D721Med (cell line): ENCODE measurements at regions not wholly inside any gene's neighbourhood (a gene's known extent, or its start where the extent isn't known, plus 50 kb on each side); places are given as distances from the start of the nearest gene placed in this dataset.

Experiments
- DNase-seq: peaks from one replicate; pipeline ENCODE4 v3.0.0; 2011; ENCODE audit warnings: low spot score; ENCODE audit not compliant: insufficient read length
- FAIRE-seq: peaks from 2 replicates; lab custom pipeline; 2011; peaks lifted over from hg19 to GRCh38; lab: Jason Lieb, UNC
- TF ChIP-seq, protein P1 (sequence below): IDR thresholded peaks from 2 replicates; pipeline ENCODE4 v1.5.1; 2012; ENCODE audit warnings: mild to moderate bottlenecking, control low read depth; ENCODE audit not compliant: insufficient read depth; ENCODE audit errors: missing control alignments

DNA sequence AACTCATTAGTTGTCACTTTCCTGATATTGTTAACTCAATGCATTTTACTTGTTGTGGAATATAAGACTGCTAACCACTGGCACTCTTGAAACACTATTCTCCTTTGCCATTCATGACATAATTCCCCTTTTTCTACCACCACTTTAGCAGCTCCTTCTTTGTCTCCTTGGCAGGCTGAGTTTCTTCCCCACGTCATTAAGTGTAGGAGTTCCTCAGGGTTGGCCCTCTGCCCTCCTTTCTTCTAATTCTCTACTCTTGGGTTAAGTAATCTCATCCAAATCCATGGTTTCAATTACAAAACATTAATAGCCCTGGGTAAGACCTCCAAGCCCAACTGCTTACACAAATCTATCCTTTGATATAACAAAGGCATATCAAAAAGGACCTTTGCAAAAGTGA lies 175.1 kb downstream of the HGF start:
- TF ChIP-seq, protein P1, sequence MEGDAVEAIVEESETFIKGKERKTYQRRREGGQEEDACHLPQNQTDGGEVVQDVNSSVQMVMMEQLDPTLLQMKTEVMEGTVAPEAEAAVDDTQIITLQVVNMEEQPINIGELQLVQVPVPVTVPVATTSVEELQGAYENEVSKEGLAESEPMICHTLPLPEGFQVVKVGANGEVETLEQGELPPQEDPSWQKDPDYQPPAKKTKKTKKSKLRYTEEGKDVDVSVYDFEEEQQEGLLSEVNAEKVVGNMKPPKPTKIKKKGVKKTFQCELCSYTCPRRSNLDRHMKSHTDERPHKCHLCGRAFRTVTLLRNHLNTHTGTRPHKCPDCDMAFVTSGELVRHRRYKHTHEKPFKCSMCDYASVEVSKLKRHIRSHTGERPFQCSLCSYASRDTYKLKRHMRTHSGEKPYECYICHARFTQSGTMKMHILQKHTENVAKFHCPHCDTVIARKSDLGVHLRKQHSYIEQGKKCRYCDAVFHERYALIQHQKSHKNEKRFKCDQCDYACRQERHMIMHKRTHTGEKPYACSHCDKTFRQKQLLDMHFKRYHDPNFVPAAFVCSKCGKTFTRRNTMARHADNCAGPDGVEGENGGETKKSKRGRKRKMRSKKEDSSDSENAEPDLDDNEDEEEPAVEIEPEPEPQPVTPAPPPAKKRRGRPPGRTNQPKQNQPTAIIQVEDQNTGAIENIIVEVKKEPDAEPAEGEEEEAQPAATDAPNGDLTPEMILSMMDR: no peak
- DNase-seq (no peak), FAIRE-seq (no peak)

DNA sequence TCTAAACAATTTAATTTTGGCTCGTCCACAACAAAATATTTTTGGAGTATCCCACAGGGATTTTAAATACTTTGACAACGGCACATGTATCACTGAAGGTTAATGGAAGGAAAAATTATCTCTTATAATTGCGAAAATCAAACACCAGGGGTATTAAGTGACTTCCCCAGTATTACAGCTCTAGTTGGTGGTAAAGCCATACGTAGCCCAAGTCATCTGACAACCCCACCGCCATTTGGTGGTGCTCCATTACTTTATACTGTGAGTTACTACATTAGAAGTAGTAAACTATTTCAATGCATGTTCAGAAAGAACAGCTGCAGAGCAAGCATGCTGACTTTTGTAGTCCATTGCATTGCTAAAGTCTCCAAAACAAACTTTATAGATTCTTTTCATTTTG lies 179.7 kb downstream of the HGF start:
- FAIRE-seq: no peak
- DNase-seq: no peak
- TF ChIP-seq, protein P1: no peak

DNA sequence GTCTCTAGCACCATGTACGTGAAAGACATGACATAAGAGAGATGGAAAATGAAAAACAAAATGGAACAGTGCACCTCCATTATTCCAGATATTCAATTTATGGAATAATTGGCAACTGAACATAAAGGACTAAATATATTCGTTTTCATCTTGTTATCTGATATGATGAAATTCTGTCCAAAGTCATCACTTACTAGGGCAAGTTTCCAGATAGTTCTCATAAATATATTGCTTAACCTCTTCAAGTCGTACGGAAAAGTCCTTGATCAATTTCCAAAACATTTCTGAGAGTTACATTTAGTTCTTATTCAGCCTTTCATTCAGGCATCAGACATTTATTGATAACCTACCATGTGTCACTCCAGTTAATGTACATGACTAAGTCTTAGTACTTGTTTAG lies 185.2 kb downstream of the HGF start:
- FAIRE-seq: no peak
- TF ChIP-seq, protein P1: no peak
- DNase-seq: no peak

DNA sequence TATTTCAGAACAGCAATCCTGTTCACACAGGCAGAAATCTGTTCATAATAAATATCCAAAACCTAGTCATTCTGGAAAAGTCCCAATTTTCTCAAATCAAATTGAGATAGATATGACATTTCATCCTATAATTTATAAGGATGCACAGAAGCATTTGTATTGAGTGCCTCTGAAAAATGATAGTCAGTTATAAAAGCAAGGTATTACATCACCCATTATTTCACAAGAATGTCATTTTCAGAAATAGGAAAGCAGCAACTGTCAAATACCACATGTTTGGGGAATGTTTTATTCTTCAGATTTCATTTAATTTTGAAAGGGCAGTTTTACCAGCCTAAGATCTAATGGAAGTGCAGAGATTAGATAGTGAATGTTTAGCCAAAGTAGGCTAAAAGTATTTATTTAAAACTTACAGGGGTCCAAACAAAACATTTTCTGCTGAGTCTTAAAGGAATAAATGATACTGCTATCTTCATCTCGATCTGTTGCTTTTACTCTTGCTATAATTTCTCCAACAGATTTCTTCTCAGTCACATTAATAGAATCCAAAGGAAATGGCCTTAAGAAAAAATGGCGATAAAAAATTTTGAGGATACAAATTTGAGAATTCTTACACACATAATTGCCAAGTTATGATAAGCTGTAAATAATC lies 185.8 kb downstream of the HGF start:
- DNase-seq: no peak
- no peak for FAIRE-seq
- TF ChIP-seq, protein P1: no peak

DNA sequence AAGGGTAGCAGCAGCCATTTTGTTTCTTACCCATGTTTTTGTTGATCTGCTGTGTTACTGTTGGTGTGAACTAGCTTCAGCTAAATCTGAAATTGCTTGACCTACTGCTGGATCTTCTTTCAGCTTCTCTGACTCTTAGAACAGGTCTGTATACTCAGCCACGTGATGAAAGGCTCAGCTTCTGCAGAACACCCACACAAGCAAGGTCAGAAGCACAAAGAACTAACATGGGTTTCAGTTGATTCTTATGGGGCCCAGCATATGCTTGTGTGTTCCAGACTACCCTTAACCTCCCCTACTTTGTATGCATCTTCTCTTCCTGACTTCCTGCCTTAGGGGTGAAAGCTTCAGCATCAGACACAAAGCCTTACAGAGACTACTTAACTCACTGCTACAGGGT lies 186.8 kb downstream of the HGF start:
- TF ChIP-seq, protein P1: no peak
- FAIRE-seq: no peak
- DNase-seq: no peak

DNA sequence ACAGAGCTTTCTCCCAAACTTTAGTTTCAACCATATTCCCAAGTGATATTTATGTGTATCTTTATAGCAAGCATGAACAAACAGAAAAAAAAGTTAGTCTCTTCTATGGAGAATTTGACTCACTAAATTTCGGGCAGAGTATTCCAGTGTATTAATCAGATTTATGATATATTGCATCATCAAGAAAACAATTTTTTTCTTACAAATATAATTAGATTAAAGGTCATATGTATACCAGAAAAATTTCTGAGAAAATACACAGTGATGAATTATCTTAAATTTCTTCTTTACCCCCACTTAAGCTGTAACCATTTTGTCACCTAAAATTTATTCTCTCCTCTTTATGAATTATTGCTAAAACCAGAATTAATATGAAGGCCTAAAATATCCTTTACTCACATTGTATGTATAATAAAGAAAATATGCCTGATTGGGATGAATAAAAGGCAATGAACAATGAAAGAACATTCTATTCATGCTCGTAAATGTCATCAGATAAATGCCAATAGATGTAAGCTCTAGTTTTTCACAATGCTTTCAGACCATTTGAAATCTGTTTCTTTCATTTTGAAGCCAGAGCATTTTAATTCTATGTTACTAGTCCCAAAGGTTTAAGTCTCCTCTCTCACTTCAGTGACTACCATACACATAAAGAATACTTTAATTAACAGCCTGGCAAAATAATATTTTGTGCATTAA lies 192.1 kb downstream of the HGF start:
- TF ChIP-seq, protein P1: no peak
- DNase-seq: no peak
- no peak for FAIRE-seq

DNA sequence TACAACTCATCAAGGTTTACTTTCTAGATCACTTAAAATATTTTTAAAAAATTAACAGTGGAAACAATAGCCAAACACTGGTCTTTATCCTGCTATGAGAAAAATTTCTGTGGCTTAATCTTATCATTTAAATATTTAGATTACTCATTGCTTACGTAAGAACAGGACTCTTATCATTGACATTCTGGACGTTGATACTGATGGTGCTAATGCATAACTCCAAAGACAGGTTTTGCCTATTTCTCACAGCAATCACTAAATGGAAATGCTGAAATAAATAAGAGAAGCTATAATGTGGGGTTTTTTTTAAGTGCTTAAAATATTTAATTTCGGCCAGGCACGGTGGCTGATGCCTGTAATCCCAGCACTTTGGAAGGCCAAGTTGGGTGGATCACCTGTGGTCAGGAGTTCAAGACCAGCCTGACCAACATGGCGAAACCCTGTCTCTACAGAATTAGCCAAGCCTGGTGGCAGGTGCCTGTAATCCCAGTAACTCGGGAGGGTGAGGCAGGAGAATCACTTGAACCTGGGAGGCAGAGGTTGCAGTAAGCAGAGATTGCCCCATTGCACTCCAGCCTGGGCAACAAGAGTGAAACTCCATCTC lies 195.0 kb downstream of the HGF start:
- DNase-seq (no peak), FAIRE-seq (no peak)
- TF ChIP-seq, protein P1: no peak
